Ovary (tissue), 3 donors: ENCODE measurements at regions not wholly inside any gene's neighbourhood (a gene's known extent, or its start where the extent isn't known, plus 50 kb on each side); places are given as distances from the start of the nearest gene placed in this dataset.

Experiments used
- EP300 ChIP-seq: sonication (generic); formaldehyde crosslinking; IDR thresholded peaks from one replicate; pipeline ENCODE4 v1.6.1; 2017; ENCODE audit warnings: antibody characterized with exemption
- POLR2A ChIP-seq: fragments of 450-650 bp; IDR thresholded peaks from one replicate; pipeline ENCODE4 v1.6.1; 2017; ENCODE audit warnings: antibody characterized with exemption, mild to moderate bottlenecking, moderate library complexity
- TF ChIP-seq, protein P1 (sequence below), 3 donors: fragments of 450-650 bp in 2 of 3; fragments of 200-600 bp in 1 of 3; IDR thresholded peaks; one replicate each; pipeline versions ENCODE4 v1.5.1 to v1.8.0; 2016 to 2022; ENCODE audit warnings: antibody characterized with exemption in 3 of 3, mild to moderate bottlenecking in 1 of 3
- donor health status: DM: no; HTN: no; CAD: no.

DNA sequence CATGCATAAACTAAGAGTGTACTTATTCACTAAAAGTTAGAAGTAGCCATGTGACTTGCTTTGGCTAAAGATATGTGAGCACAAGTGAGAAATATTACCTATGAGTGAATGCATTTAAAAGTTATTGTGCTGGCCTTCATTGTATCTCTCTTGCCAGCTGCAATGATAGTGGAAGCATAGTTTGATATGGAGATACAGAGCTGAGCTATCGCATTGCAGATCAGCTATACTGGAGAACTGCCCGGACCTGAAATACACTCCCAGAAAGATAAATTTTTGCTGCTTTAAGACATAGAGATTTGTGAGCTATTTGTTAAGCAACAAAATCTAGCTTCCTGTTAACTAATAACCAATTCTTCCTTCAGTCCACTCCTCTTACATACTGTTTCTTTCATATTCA is 571.1 kb downstream of the CPS1 start:
- TF ChIP-seq, protein P1, sequence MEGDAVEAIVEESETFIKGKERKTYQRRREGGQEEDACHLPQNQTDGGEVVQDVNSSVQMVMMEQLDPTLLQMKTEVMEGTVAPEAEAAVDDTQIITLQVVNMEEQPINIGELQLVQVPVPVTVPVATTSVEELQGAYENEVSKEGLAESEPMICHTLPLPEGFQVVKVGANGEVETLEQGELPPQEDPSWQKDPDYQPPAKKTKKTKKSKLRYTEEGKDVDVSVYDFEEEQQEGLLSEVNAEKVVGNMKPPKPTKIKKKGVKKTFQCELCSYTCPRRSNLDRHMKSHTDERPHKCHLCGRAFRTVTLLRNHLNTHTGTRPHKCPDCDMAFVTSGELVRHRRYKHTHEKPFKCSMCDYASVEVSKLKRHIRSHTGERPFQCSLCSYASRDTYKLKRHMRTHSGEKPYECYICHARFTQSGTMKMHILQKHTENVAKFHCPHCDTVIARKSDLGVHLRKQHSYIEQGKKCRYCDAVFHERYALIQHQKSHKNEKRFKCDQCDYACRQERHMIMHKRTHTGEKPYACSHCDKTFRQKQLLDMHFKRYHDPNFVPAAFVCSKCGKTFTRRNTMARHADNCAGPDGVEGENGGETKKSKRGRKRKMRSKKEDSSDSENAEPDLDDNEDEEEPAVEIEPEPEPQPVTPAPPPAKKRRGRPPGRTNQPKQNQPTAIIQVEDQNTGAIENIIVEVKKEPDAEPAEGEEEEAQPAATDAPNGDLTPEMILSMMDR (IDR thresholded peaks at IDR 0.05) = no peak
- no peak for TF ChIP-seq EP300
- TF ChIP-seq POLR2A = no peak
